PC-9 (cell line): ENCODE measurements at regions not wholly inside any gene's neighbourhood (a gene's known extent, or its start where the extent isn't known, plus 50 kb on each side); places are given as distances from the start of the nearest gene placed in this dataset.

Experiments used
- EZH2 ChIP-seq: fragments of 200-600 bp; sonication (generic); IDR thresholded peaks from 2 replicates; pipeline ENCODE4 v1.8.0; 2017; ENCODE audit warnings: antibody characterized with exemption, low read depth
- TF ChIP-seq, protein P1 (sequence below): fragments of 200-600 bp; sonication (generic); conservative IDR thresholded peaks from 2 replicates; pipeline ENCODE4 v1.6.1; 2017; ENCODE audit warnings: mixed run types, antibody characterized with exemption, mild to moderate bottlenecking, moderate library complexity

DNA sequence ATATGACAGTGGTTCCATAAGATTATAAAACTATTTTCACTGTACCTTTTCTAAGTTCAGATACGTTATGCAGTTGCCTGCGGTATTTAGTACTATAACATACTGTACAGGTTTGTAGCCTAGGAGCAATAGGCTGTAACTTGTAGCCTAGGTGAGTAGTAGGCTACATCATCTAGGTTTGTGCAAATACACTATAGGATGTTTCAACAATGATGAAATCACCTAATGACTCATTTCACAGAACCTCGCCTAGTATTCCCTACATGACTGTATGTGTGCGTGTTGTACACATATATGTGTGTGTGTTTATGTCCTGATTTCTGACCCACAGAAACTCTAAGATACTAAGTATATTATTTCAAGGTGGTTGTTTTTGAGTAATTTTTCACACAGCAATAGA lies 139.0 kb downstream of the HERPUD2 start:
- TF ChIP-seq, protein P1, sequence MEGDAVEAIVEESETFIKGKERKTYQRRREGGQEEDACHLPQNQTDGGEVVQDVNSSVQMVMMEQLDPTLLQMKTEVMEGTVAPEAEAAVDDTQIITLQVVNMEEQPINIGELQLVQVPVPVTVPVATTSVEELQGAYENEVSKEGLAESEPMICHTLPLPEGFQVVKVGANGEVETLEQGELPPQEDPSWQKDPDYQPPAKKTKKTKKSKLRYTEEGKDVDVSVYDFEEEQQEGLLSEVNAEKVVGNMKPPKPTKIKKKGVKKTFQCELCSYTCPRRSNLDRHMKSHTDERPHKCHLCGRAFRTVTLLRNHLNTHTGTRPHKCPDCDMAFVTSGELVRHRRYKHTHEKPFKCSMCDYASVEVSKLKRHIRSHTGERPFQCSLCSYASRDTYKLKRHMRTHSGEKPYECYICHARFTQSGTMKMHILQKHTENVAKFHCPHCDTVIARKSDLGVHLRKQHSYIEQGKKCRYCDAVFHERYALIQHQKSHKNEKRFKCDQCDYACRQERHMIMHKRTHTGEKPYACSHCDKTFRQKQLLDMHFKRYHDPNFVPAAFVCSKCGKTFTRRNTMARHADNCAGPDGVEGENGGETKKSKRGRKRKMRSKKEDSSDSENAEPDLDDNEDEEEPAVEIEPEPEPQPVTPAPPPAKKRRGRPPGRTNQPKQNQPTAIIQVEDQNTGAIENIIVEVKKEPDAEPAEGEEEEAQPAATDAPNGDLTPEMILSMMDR, result no peak
- TF ChIP-seq EZH2, result no peak
